ENCODE measurements at regions not wholly inside any gene's neighbourhood (a gene's known extent, or its start where the extent isn't known, plus 50 kb on each side); places are given as distances from the start of the nearest gene placed in this dataset.

DNA sequence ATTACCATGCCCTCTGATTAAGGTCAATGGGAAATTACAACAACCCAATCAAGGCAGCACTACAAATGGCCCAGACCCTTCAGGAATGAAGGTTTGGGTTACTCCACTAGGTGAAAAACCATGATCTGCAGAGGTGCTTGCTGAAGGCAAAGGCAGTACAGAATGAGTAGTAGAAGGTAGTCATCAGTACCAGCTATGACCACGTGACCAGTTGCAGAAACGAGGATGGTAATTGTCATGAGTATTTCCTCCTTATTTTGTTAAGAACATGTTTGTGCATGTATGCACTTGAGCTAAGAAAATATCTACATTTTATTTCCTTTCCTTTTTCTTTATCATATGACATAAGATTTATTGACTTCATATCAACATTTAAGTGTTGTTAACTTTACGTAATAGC lies 607.1 kb downstream of the KCNT2 start:
- no peak for DNase-seq

DNA sequence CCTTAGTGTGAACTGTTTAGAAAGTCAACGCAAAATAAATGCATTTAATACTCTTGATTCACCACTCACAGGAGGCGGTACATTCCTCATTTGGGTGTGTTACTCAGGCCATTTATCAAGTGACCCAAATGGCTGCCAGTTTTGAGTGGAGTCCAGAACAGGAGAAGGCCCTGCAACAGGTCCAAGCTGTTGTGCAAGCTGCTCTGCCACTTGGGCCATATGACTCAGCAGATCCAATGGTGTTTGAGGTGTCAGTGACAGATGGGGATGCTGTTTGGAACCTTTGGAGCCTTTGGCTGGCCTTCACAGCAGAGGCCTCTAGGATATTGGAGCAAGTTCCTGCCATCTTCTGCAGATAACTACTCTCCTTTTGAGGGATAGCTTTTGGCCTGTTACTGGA lies 609.2 kb downstream of the KCNT2 start:
- DNase-seq, result no peak

DNA sequence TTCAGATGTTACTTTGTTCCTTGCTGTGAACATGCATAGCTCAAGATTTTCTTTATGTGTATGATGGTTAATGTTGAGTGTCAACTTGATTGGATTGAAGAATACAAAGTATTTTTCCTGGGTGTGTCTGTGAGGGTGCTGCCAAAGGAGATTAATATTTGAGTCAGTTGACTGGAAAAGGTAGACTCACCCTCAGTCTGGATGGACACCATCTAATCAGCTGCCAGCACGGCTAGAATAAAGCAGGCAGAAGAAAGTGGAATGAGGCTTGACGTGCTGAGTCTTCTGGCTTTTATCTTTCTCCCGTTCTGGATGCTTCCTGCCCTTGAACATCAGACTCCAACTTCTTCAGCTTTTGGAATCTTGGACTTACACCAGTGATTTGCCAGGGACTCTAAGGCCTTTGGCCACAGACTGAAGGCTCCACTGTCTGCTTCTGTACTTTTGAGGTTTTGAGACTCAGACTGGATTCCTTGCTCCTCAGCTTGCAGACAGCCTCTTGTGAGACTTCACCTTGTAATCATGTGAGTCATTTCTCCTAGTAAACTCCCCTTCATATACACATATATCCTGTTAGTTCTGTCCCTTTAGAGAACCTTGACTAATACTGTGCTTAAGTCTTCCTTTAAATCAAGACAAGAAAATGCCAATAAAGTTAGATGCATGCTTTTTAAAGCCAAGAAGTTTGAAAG lies 626.6 kb downstream of the KCNT2 start:
- no peak for DNase-seq

DNA sequence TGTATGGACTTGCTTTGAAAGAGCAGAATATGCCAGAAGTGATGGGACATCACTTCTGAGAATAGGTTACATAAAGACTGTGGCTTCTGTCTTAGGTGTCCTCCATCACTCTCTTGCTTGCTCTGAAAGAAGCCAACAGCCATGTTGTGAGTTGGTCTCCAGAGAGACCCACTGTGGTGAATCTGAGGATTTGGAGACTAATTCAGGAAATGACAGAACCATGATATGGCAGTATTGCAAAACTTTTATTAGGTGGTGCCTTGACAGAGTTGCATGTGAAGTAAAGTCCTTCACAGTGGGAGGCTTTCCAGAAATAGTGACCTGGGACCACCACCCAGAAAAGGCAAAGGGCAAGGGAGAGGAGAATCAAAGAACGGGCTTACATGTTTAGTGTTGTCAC lies 628.6 kb downstream of the KCNT2 start:
- no peak for DNase-seq

DNA sequence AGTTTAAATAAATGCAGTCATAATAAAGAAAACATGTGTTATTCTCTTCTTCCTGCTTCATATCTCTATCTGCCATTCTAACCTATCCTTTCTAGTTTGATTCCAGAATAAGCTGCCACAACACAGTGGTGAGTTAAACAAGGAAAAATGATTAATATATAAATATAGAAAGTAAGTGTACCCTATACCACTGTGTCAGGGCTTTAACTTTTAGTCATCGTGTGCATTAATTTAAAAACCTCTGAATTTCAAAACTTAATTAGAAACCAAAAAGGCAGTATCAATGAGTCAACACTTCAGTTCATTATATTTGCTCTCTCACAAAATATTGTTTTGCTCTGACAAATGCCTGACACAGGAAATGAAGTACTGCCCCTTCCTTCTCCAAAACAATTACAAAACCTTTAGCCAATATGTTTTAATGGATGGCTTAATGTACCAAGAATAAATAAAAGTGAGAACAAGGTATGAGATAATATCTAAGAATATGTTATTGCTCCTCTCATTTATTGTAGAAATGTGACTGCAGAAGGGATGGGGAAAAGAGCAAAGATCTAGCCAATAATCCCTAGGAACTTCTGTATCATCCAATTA lies 634.8 kb downstream of the KCNT2 start:
- no peak for DNase-seq

DNA sequence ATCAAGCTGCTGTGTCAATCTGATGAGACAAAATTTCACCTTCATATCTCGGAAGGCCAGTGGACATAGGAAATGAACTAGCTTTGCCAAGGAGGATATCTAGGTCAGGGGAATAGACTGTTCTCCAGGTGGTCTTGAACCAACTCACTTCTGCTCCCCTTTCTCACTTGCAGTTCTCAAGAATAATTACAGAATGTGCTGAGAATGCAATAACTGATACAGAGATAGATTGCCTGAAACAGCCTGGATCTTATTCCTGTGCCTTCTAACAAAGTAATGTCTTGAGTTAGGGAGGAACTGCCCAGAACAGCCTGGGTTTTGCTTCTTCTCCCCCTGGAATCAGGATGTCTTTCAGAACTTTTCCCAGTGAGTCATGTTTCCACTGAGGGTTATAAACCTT lies 636.7 kb downstream of the KCNT2 start:
- DNase-seq, result no peak

DNA sequence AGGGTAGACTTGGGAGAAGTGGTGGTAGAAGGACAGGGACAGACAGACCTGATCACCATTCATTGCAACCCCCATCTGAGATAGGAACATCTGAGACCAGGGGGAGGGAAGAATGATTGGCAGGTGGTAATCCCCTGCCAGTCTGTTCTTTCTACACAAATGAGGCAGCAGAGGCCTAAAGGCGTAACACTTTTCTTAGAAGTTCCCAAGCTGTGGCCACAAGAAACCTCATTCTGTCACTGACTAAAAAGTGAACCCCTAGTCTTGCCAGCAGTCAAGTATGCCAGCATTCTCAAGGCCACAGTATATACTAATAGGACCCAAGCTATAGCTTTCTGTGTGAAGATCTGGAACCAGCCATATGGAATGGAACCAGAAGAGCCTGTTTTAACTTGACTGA lies 638.0 kb downstream of the KCNT2 start:
- DNase-seq, result no peak

DNA sequence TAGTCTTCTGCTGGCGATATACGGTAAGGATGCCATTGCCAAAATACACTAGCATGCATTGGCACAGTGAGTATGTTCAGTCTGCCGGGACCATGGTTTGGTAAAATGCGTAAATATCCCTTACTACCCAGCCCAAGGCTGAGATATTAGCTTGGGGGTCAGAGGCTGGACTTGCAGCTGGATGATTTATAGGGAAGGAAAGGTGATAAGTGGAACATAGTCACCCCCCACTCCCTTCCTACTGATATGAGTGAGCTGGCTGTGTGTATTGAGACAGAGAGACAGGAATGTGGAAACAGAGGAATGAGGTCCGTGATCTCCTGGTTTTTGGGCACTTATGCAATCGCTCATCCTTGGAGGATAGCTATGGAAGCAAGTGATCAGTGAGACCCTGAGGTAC lies 642.8 kb downstream of the KCNT2 start:
- DNase-seq, result no peak

DNA sequence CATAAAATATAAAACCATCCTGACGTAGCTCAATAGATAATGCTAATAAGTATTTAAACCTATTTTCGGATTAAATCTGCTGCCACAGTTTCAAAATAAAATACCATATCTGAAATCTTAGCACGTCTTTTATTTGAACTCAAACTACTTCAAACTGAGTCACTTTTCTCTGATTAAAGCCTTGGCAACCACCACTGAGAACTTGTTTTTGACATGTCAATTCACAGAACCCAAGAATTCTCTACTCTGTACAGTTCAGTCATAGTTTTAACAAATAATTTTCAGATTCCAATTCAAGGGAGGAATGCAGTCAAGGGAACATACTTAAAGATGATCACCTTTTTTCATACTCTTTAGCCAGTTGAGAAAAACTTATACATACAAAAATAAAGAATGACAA lies 643.2 kb downstream of the KCNT2 start:
- no peak for DNase-seq

DNA sequence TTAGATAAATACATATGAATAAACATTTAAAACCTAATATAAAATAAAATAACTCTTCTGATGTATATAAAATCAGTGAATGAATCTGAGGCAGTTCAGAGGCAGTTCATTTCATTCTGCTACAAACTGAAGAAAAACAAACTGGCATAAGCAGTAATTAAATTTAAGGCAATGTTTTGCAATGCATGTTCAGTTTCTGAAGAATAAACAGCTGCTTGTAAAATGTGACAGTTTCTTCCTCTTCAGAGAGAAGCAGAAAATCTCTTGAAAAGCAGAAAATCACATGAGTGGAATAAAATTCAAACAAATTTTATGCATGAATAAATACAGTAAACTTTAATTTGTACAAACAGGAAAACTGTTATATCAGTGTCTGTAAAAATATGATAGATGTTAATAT lies 643.7 kb downstream of the KCNT2 start:
- DNase-seq, result no peak

DNA sequence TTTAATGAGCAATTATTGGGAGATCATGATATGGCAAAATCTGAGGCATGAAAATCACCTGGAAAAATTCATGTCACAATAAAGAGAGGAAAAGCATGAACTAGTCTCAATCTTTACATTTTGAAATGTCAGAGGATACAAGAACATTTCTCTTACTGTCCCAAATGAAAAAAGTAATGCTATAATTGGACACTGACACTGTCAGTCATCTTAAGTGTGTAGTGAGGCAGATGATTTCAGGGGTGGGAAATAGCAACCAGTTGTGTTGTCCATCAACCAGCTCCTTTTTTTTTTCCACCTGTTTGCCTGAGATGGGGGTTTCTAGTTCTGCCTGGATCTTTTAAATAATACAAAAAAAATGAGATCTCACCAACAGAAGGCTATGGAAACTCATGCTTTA lies 646.2 kb downstream of the KCNT2 start:
- DNase-seq, result no peak

DNA sequence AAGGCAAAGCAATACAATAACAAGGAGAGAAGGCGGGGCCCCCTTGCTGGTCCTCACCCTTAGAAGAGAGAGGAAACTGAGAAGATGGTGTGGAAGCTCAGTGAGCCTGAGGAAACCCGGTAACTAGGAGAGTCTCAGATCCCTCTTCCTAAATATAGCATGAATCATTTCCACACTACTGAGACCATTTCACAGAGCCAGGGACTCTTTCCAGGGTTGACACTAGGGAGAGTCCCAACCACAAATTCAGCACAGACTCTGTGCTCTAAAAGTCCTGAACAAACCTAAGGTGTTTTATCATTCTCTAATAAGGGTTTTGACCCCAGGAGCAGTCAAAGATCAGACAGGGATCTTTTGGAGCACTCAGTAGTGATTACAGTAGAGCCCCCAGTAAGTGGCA lies 647.7 kb downstream of the KCNT2 start:
- no peak for DNase-seq

DNA sequence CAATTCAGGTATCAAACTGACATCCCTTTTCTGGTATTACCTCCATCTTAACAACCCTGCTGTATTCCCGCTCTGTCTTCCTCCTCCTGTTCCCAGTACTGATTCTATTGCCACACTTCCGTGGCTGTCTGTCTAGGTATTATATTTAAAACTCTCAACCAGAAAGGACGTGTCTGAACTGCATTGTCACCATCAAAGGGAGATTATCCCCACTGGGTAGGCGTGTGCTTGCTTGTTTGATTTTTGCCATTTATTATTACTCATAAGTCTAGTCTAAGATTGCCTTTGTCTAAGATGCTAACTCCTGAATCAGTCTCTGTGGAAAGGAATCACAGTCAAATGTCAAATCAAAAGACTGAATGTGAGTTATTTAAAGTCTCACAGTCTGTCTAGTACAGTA lies 650.1 kb downstream of the KCNT2 start:
- DNase-seq, result no peak

DNA sequence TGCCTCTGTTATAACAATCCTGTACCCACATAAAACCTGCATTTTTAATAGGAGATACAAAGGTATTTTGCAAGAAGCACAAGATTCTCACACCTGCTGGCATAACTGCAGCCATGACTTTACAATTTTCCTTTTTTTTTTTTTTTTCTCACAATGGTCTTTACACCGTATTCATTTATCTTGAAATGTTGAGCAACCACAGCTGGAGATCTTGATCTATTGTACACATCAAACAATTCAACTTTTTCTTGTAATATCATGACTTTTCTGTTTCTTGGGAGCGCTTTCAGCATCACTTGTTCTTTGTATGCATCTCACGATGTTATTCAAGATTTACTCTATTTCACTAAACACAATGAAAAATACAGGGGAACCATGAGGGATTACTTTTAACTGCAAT lies 651.4 kb downstream of the KCNT2 start:
- no peak for DNase-seq

DNA sequence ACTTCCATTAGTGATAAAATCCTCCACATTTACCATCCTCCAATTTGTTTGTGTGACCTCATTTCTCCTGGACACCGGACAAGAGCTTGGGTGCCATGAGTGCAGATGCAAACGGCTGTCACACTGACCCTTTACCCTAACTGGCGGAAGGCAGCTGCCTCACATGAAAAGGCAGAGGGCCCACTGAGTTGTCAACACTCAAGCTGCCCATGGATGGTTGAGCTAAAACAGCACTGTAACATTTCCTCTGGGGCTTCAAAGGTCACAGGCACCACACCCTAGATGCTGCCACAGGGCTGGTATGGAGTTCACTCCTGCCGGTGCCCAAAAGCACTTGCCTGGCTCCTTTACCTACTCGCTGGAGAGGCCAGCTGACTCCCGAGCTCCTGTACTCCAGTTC lies 653.4 kb downstream of the KCNT2 start:
- no peak for DNase-seq

DNA sequence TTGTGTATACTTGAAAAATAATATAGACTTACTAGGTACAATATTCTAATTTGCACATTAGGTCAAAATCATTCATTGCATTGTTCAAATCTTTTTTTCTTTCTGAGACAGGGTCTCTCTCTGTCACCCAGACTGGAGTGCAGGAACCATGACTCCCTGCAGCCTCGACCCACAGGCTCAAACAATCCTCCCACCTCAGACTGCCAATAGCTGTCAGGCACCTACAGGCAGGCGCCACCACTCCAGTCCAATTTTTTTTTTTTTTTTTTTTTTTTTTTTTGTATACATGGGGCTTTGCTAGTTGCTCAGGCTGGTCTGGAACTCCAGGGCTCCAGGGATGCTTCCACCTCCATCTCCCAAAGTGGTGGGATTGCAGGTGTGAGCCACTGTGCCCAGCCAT lies 656.9 kb downstream of the KCNT2 start:
- DNase-seq, result no peak

DNA sequence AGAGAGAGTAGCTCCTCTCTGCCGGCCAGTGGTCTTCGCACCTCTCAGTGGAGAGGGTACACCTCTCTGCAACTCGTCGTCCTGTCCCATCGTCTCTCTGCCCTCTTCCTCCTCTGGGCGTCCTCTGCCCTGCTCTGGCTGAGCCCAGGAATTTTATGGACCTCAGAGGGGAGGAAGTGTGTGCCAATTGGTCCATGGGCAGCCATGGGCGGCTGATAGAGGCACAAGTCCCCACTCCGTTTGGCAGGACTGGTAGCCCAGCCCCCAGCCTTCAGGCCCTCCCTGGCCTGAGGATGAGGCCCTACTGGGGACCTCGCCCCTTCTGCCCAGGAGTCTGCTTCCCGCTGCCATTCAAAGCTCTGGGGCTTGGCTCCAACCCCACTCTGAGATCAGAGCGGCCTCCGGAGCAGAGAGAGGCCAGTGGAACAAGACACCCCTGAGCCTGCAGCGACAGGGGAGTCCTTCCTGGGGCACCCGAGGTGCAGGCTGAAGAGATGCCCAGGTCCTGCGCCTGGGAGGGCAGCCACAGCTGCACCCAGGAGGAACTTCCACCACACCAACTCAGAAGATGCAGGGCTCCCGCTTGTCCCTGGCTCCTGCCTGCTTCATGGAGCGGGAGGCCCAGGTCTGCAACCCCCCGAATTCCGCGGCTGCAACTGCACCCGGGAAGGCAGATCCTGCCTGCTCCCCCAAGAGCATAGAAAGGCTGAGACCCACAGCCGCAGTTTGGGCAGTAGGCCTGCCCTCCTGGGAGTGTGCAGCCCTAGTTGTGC lies 659.9 kb downstream of the KCNT2 start:
- no peak for DNase-seq

DNA sequence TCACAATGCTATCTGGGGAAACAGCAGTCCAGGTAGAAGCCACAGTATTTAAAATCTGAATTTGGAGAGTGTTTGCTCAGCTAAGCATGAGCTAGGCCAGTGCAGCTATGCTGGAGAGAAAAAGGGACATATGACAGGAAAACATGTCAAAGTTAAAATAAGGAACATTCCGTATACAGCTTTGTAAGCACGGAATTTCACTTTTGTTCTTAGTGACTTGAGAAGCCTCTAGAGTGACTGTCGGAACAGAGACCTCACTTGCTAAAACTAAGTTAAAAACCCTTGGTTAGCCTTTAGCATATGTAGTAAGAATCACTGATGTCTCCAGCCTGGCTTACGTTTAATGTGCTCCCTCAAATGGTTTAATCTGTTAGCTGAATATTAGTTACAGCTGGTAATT lies 661.7 kb downstream of the KCNT2 start:
- DNase-seq, result no peak

DNA sequence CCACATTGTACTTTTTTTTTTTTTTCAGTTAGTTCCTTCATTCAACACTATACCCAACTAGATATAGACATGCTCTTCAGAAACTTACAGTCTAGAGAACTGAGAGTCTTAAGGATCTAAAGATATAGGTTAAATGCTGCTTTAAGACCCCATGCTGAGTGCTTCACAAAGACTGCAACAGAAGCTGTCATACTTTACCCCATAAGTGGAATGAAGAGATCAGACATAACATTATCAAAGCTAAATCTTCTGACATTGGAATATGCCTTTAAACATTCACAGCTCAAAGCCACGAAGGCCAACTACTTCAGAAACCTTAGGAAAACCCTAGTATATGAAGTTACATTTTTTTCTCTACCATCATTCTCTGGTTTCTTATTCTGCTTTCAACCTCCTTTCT lies 666.4 kb downstream of the KCNT2 start:
- DNase-seq, result no peak

DNA sequence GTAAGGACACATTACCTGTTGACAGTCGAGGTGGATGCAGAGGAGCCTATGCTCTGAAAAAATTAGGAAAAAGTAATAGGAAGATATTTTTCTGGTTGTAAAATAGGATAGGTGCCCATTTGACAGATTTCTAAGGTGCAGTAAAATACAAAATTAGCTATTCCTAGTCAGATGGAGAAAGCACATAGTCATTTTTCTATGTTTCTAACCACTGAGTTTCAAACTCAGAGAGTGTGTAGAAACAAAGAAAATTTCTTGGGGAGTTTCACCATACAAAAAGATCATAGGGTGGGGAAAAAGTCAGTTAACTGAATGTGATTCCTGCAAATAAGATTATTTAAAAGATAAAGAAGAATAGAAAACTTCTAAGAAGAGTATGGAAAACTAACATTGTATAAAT lies 666.9 kb downstream of the KCNT2 start:
- DNase-seq, result no peak

DNA sequence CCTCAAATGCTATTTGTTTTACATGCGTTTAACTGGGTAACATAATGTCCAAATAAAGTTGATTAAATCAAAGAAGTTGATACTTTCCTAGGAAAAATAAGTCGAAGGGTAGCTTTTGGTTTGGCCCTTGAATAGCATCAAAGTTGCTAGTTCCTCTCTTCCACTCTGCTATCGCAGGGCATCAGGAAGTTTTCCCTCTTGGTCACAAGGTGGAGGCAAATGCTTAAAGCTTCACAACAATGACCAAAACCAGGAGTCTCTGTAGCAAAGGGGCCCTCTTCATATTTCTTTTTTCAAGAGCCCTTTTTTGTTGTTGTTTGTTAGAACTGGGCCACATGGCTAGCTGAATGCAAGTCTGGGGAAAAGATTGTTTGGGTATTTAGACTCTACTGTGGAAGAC lies 668.4 kb downstream of the KCNT2 start:
- no peak for DNase-seq

DNA sequence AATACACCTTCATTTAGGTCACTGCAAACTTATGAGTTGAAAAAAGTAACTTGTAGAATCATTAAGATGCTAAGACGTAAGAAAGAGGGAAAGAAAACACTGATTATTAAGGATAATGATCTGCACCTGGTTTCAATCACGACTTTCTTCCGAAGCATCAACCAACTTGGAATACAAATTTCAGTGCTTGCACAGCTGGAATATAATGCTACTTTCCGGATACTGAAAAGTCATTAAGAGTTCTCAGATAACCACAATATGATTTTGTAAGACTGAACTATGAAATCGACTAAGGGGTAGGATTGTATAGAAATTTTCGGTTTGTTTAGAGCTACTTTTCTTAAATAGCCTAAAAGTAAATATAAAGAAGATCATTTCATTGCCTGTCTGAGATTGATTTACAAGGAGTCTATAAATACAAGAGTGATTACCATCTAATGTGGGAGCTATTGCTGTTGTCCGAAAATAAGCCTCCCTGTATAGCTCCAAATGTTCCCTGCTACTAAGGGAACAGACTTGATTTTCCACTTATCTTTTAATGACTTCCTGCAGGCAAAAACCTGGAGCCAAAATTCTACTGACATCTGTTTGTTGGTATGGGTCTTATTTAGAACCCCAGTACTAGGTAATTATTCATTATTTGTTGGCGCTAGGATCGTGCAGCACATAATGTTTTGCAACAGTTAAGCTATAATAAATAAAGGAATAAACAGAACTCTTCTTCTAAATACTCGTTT lies 673.3 kb downstream of the KCNT2 start:
- no peak for DNase-seq

DNA sequence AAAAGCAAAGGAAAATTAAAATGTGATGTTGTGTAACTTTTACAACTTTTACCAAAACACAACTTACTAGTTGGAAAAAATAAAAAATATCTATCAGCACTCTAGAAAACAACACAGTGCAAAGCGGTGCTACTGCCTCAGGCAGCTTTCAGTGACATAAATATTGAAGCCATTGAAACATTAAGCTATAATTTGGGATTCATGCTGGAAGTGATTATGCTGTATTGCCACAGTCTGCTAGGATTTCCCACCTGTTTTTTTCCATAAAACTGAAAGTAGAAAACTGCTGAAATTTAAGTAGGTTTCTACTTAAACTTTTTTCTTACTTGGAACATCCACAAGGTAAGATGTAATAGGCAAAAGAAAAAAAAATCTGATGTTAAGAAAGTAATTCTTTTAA lies 674.4 kb downstream of the KCNT2 start:
- DNase-seq, result no peak

DNA sequence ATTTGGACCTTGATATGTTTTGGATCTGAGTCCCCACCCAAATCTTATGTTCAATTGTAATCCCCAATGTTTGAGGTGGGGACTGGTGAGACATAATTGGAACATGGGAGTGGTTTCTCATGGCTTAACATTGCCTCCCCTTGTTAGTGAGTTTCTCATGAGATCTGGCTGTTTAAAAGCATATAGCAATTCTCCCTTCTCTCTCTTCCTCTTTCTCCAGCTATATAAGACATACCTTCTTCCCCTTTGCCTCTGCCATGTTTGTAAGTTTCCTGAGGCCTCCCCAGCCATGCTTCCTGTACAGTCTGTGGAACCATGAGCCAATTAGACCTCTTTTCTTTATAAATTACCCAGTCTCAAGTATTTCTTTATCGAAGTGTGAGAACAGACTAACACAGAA lies 692.4 kb downstream of the KCNT2 start:
- no peak for DNase-seq

Measured in activated naive CD4-positive, alpha-beta T cell treated with Interleukin-2 at 50 U/mL for 16 hours (primary cell).